ENCODE measurements at regions not wholly inside any gene's neighbourhood (a gene's known extent, or its start where the extent isn't known, plus 50 kb on each side); places are given as distances from the start of the nearest gene placed in this dataset.

- ChIA-PET POLR2A (no interaction called here), CTCF (interaction anchor here (0.5 kb wide), 1 partner anchor 15 kb away, joined by 3 read pairs; no protein-coding TSS in a partner anchor)
- TF ChIP-seq OSR2 (tag by site-specific recombination; IDR thresholded peaks at IDR 0.05) (no peak), ZNF426 (tag by site-specific recombination; IDR thresholded peaks at IDR 0.05) (no peak), ZFP37 (tag by site-specific recombination; IDR thresholded peaks at IDR 0.05) (no peak), ZSCAN23 (tag by site-specific recombination; IDR thresholded peaks at IDR 0.05) (no peak), ZNF157 (tag by site-specific recombination; IDR thresholded peaks at IDR 0.05) (no peak), ZBTB17 (tag by site-specific recombination; IDR thresholded peaks at IDR 0.05) (no peak), GLIS2 (tag by site-specific recombination; IDR thresholded peaks at IDR 0.05) (no peak), SALL2 (tag by site-specific recombination; IDR thresholded peaks at IDR 0.05; ENCODE audit: borderline replicate concordance) (no peak), ZSCAN5A (tag by site-specific recombination; IDR thresholded peaks at IDR 0.05) (no peak), ZNF548 (tag by site-specific recombination; IDR thresholded peaks at IDR 0.05) (no peak)
- TF ChIP-seq, protein P1, sequence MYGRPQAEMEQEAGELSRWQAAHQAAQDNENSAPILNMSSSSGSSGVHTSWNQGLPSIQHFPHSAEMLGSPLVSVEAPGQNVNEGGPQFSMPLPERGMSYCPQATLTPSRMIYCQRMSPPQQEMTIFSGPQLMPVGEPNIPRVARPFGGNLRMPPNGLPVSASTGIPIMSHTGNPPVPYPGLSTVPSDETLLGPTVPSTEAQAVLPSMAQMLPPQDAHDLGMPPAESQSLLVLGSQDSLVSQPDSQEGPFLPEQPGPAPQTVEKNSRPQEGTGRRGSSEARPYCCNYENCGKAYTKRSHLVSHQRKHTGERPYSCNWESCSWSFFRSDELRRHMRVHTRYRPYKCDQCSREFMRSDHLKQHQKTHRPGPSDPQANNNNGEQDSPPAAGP (tag by site-specific recombination; IDR thresholded peaks at IDR 0.05) = no peak
- H3K27ac ChIP-seq (ENCODE audit: extremely low read depth, low read depth, low read length) = no peak overlapping the region
- no peaks in the 10 kb centered on the region for H3K36me3 ChIP-seq (ENCODE audit: control insufficient read depth in 2 of 2, insufficient read depth in 1 of 2, low read length in 2 of 2)
- H3K4me3 ChIP-seq (ENCODE audit: low read depth, low read length) = no peak overlapping the region
- H3K9me3 ChIP-seq (ENCODE audit: control insufficient read depth, insufficient read depth, low read depth, low read length) = no peaks in the 10 kb centered on the region
- no peaks in the 10 kb centered on the region for H3K4me1 ChIP-seq (ENCODE audit: control insufficient read depth, insufficient read depth, low read length)
These were observed 301.1 kb downstream of the FAM170A start for GRCh38 chr5:119930490-119930889.

DNA sequence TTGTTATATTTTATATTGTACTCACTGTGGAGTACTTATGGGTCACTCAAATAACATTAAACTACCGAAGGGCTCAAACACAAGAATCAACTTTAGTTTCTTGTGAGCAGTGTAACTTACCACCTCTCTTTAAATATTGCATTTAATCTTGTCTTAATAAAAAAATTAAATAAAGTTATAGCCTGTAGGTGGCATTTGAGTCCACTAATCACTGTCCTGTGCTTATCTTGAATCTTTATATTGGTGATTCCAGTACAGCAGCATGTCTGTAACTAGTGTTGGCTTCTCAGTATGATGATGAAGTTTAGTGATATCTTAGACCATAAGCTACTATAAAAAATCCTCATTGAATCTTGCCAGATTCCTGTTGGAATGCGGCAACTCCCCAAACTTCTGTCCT is 313.8 kb downstream of the FAM170A start:
- H3K36me3 ChIP-seq (ENCODE audit: control insufficient read depth in 2 of 2, insufficient read depth in 1 of 2, low read length in 2 of 2) = no peaks in the 10 kb centered on the region
- POLR2A ChIA-PET = no interaction called here
- TF ChIP-seq REPIN1 (tag by site-specific recombination; IDR thresholded peaks at IDR 0.05; ENCODE audit: low read depth) = no peak
- TF ChIP-seq, protein P2, sequence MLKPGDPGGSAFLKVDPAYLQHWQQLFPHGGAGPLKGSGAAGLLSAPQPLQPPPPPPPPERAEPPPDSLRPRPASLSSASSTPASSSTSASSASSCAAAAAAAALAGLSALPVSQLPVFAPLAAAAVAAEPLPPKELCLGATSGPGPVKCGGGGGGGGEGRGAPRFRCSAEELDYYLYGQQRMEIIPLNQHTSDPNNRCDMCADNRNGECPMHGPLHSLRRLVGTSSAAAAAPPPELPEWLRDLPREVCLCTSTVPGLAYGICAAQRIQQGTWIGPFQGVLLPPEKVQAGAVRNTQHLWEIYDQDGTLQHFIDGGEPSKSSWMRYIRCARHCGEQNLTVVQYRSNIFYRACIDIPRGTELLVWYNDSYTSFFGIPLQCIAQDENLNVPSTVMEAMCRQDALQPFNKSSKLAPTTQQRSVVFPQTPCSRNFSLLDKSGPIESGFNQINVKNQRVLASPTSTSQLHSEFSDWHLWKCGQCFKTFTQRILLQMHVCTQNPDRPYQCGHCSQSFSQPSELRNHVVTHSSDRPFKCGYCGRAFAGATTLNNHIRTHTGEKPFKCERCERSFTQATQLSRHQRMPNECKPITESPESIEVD (tag by site-specific recombination; IDR thresholded peaks at IDR 0.05) = no peak
- no peak for TF ChIP-seq ZNF48 (tag by site-specific recombination; IDR thresholded peaks at IDR 0.05)
- no peak for TF ChIP-seq ZNF324 (tag by site-specific recombination; IDR thresholded peaks at IDR 0.05)
- TF ChIP-seq ZNF501 (tag by site-specific recombination; IDR thresholded peaks at IDR 0.05) = no peak
- TF ChIP-seq, protein P3, sequence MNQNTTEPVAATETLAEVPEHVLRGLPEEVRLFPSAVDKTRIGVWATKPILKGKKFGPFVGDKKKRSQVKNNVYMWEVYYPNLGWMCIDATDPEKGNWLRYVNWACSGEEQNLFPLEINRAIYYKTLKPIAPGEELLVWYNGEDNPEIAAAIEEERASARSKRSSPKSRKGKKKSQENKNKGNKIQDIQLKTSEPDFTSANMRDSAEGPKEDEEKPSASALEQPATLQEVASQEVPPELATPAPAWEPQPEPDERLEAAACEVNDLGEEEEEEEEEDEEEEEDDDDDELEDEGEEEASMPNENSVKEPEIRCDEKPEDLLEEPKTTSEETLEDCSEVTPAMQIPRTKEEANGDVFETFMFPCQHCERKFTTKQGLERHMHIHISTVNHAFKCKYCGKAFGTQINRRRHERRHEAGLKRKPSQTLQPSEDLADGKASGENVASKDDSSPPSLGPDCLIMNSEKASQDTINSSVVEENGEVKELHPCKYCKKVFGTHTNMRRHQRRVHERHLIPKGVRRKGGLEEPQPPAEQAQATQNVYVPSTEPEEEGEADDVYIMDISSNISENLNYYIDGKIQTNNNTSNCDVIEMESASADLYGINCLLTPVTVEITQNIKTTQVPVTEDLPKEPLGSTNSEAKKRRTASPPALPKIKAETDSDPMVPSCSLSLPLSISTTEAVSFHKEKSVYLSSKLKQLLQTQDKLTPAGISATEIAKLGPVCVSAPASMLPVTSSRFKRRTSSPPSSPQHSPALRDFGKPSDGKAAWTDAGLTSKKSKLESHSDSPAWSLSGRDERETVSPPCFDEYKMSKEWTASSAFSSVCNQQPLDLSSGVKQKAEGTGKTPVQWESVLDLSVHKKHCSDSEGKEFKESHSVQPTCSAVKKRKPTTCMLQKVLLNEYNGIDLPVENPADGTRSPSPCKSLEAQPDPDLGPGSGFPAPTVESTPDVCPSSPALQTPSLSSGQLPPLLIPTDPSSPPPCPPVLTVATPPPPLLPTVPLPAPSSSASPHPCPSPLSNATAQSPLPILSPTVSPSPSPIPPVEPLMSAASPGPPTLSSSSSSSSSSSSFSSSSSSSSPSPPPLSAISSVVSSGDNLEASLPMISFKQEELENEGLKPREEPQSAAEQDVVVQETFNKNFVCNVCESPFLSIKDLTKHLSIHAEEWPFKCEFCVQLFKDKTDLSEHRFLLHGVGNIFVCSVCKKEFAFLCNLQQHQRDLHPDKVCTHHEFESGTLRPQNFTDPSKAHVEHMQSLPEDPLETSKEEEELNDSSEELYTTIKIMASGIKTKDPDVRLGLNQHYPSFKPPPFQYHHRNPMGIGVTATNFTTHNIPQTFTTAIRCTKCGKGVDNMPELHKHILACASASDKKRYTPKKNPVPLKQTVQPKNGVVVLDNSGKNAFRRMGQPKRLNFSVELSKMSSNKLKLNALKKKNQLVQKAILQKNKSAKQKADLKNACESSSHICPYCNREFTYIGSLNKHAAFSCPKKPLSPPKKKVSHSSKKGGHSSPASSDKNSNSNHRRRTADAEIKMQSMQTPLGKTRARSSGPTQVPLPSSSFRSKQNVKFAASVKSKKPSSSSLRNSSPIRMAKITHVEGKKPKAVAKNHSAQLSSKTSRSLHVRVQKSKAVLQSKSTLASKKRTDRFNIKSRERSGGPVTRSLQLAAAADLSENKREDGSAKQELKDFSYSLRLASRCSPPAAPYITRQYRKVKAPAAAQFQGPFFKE (tag by site-specific recombination; IDR thresholded peaks at IDR 0.05; ENCODE audit: borderline replicate concordance) = no peak
- TF ChIP-seq ZNF777 (tag by site-specific recombination; IDR thresholded peaks at IDR 0.05; ENCODE audit: borderline replicate concordance) = no peak
- TF ChIP-seq ELK4 (IDR thresholded peaks at IDR 0.05; ENCODE audit: borderline replicate concordance, low read depth, low read length) = no peak
- no peak for TF ChIP-seq ZNF561 (tag by site-specific recombination; IDR thresholded peaks at IDR 0.05; ENCODE audit: borderline replicate concordance)
- TF ChIP-seq ZNF768 (tag by site-specific recombination; IDR thresholded peaks at IDR 0.05) = no peak
- H3K4me1 ChIP-seq (ENCODE audit: control insufficient read depth, insufficient read depth, low read length) = no peaks in the 10 kb centered on the region
- CTCF ChIA-PET = interaction anchor here (0.6 kb wide), 1 partner anchor 320 kb away, joined by 4 read pairs; no protein-coding TSS in a partner anchor
- no peak overlapping the region for H3K27ac ChIP-seq (ENCODE audit: extremely low read depth, low read depth, low read length)
- H3K4me3 ChIP-seq (ENCODE audit: low read depth, low read length) = no peak overlapping the region
- H3K9me3 ChIP-seq (ENCODE audit: control insufficient read depth, insufficient read depth, low read depth, low read length) = no peaks in the 10 kb centered on the region

Measured in HEK293 (cell line).